LNCaP clone FGC (cell line): ENCODE measurements at regions not wholly inside any gene's neighbourhood (a gene's known extent, or its start where the extent isn't known, plus 50 kb on each side); places are given as distances from the start of the nearest gene placed in this dataset.

Experiments
- DNase-seq: peaks from one replicate; pipeline ENCODE4 v3.0.0-alpha.2; 2011; ENCODE audit warnings: low read depth
- H3K4me3 ChIP-seq: 2 replicates; pipeline ENCODE4 v1.5.1; 2011; ENCODE audit warnings: mild to moderate bottlenecking, low read depth, low read length, control low read depth
- CTCF ChIP-seq: IDR thresholded peaks from 2 replicates; pipeline ENCODE4 v1.5.1; 2012; ENCODE audit warnings: mild to moderate bottlenecking; ENCODE audit not compliant: control insufficient read depth, insufficient read depth; ENCODE audit errors: extremely low read depth

DNA sequence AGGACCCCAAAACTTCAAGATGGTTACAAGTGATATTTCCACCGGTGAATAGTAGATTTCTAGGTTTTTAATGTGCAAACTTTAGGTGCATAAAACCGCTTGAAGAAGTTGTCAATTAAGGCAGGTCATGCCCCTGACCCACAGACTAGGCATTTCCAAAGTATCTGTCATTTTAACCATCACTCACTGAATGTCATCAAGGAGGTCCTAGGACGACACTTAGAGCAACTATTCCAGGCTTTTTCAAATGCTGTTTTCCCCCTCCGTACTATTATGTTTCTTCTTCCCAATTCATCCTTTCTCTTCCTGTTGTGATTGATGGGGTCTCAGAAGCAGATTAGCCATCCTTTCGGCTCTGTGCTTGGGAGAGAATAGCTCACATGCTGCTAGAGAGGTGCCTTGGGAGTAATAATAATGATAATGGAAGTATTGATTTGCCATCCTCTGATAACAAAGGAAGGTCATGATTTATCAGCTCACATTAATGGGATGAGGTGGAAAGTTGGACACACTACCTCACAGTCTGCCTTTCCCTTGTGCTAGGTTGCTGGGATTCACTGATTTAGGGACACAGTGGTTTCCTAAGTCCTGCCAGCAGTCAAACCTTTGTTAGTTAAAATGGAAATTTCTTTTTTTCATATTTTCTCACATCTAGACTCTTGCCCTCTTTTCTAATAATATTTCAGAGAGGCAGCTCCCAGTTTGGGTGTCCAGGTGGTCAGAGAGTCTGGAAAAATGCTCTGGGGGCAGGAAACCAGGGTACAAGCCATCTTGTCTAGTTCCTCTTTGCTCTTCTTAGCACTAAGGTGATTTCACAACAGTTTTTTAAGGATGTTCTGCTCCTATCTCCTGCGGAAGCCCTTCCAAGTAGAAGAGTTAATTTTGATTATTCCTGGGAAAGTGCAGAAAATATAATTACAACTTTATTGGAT is 67.0 kb downstream of the PTTG1 start:
- DNase-seq, result no peak
- H3K4me3 ChIP-seq, result no peak overlapping the region
- TF ChIP-seq CTCF, result no peak

DNA sequence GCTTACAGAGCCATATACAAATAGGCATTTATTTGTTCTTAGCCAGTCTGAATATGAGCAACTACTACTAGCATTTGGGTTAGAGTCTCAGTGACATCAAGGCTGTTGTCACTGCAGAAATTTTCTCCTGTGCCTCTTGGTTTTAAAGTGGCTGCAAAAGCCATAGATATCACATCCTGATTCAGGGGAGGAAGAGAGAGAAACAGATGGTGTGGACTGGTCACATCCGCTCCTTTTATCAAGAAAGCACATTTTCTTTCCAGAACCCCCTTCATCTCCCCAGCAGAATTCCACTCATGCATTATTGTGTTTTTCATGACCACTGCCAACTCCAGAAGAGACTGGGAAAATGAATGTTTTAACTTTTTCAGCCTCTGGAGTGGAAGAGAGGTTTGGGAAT is 69.8 kb downstream of the PTTG1 start:
- no peak overlapping the region for H3K4me3 ChIP-seq
- no peak for TF ChIP-seq CTCF
- no peak for DNase-seq

DNA sequence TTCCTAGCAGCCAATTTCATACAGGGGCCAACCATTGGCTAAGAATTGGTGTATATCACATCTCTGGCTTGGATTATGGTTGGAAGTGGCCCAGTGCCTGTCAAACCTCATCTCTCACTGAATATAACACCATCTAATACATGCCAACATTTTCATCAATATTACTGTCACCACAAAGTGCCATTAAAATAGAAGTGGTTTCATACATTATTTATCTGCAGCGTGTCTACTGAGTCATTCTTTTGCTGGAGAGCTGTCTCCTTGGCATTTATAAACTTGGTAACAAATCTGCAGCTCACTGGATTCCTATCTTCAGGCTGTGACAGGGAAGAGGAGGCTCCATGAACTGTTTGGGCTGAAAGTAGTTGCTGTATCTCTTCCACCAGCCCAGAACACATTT is 70.9 kb downstream of the PTTG1 start:
- no peak for TF ChIP-seq CTCF
- no peak overlapping the region for H3K4me3 ChIP-seq
- no peak for DNase-seq

- DNase-seq, result no peak
- no peak overlapping the region for H3K4me3 ChIP-seq
- TF ChIP-seq CTCF, result no peak
Observed at GRCh38 chr5:160493806-160494338, 72.2 kb downstream of the PTTG1 start.

- H3K4me3 ChIP-seq, result no peak overlapping the region
- DNase-seq, result no peak
- no peak for TF ChIP-seq CTCF
Observed at GRCh38 chr5:160494451-160494850, 72.8 kb downstream of the PTTG1 start.

- H3K4me3 ChIP-seq, result no peak overlapping the region
- no peak for TF ChIP-seq CTCF
- no peak for DNase-seq
Observed at GRCh38 chr5:160496334-160496733, 74.7 kb downstream of the PTTG1 start.
